SK-N-SH (cell line): ENCODE measurements at regions not wholly inside any gene's neighbourhood (a gene's known extent, or its start where the extent isn't known, plus 50 kb on each side); places are given as distances from the start of the nearest gene placed in this dataset.
"Not testable (repeated sequence)": the region's sequence is repeated elsewhere in the genome, so short reads cannot be mapped to it uniquely, and the experiment has no call there.

Experiments
- CTCF ChIA-PET: fragments of 300-600, 350-600 bp; formaldehyde crosslinking; extraction: SDS; loops from one replicate; lab custom pipeline; 2021; lab: Yijun Ruan, JAX
- POLR2A ChIA-PET: fragments of 350-600 bp; sonication (Branson Sonifier 250); formaldehyde crosslinking; extraction: SDS; loops from one replicate; lab custom pipeline; 2020; ENCODE audit warnings: antibody characterized with exemption, inconsistent platforms; lab: Yijun Ruan, JAX
- DNase-seq: peaks from one replicate; pipeline ENCODE4 v3.0.0; 2012
- H2AFZ ChIP-seq: fragments of 200-600 bp; sonication (generic); 2 replicates; pipeline ENCODE4 v1.8.1; 2016; ENCODE audit warnings: antibody characterized with exemption, mild to moderate bottlenecking, low read depth
- H3F3A ChIP-seq: fragments of 200-600 bp; sonication (generic); replicated peaks from 2 replicates; pipeline ENCODE3; 2016; ENCODE audit warnings: antibody characterized with exemption, mild to moderate bottlenecking; ENCODE audit not compliant: insufficient read depth
- H3K27ac ChIP-seq, 2 experiments: fragments of 200-500 bp in 1 of 2; fragments of 200-600 bp in 1 of 2; sonication (Bioruptor generic) in 1 of 2; sonication (generic), shearing (Covaris generic) in 1 of 2; 2 replicates each; pipeline versions ENCODE4 v1.5.1 to v1.6.1; 2014 to 2016; ENCODE audit warnings: low read depth in 2 of 2, inconsistent platforms in 1 of 2, low read length in 1 of 2, mild to moderate bottlenecking in 1 of 2, mixed read lengths in 1 of 2
- H3K27me3 ChIP-seq: fragments of 200-600 bp; sonication (generic), shearing (Covaris generic); 2 replicates; pipeline ENCODE4 v1.6.1; 2016; ENCODE audit warnings: mixed run types; ENCODE audit not compliant: insufficient read depth
- H3K36me3 ChIP-seq, 2 experiments: fragments of 200-500 bp in 1 of 2; fragments of 200-600 bp in 1 of 2; sonication (Bioruptor generic) in 1 of 2; sonication (generic) in 1 of 2; replicated peaks in 1 of 2; 2 replicates each; pipeline versions ENCODE3 to v1.5.1; 2014 to 2016; ENCODE audit warnings: low read length in 1 of 2, mild to moderate bottlenecking in 1 of 2; ENCODE audit not compliant: insufficient read depth in 2 of 2, control insufficient read depth in 1 of 2
- H3K4me1 ChIP-seq, 2 experiments: fragments of 200-500 bp in 1 of 2; fragments of 200-600 bp in 1 of 2; sonication (Bioruptor generic) in 1 of 2; sonication (generic), shearing (Covaris generic) in 1 of 2; 2 replicates each; pipeline versions ENCODE4 v1.5.1 to v1.6.1; 2014 to 2016; ENCODE audit warnings: low read depth in 1 of 2, low read length in 1 of 2, mixed run types in 1 of 2; ENCODE audit not compliant: insufficient read depth in 2 of 2, control insufficient read depth in 1 of 2
- H3K4me2 ChIP-seq: fragments of 200-600 bp; sonication (generic), shearing (Covaris generic); 2 replicates; pipeline ENCODE4 v1.6.1; 2017; ENCODE audit warnings: mixed run types
- H3K4me3 ChIP-seq, 2 experiments: fragments of 200-500 bp in 1 of 2; fragments of 200-600 bp in 1 of 2; sonication (Bioruptor generic) in 1 of 2; sonication (generic), shearing (Covaris generic) in 1 of 2; 2 replicates each; pipeline versions ENCODE4 v1.5.1 to v1.8.1; 2014 to 2016; ENCODE audit warnings: low read depth in 2 of 2, inconsistent platforms in 1 of 2, low read length in 1 of 2, mild to moderate bottlenecking in 1 of 2, mixed read lengths in 1 of 2, moderate library complexity in 1 of 2
- H3K79me2 ChIP-seq: fragments of 200-600 bp; sonication (generic); 2 replicates; pipeline ENCODE4 v1.8.1; 2017; ENCODE audit warnings: mild to moderate bottlenecking; ENCODE audit not compliant: insufficient read depth
- H3K9ac ChIP-seq: fragments of 200-600 bp; sonication (generic); 2 replicates; pipeline ENCODE4 v1.6.1; 2017; ENCODE audit warnings: mixed run types
- H3K9me2 ChIP-seq: fragments of 200-600 bp; sonication (generic); 2 replicates; pipeline ENCODE4 v1.6.1; 2017; ENCODE audit warnings: mixed run types
- H3K9me3 ChIP-seq: fragments of 200-600 bp; sonication (generic); 2 replicates; pipeline ENCODE4 v1.6.1; 2017; ENCODE audit warnings: mixed run types, mild to moderate bottlenecking, moderate library complexity
- H4K20me1 ChIP-seq: fragments of 200-600 bp; sonication (generic); 2 replicates; pipeline ENCODE4 v1.6.1; 2017; ENCODE audit warnings: mild to moderate bottlenecking, mixed run types; ENCODE audit not compliant: insufficient read depth
- CHD2 ChIP-seq: fragments of 150-350 bp; IDR thresholded peaks from 2 replicates; pipeline ENCODE4 v1.6.1; 2018; ENCODE audit warnings: low read length; ENCODE audit not compliant: partially characterized antibody
- EP300 ChIP-seq, 2 experiments: IDR thresholded peaks; 2 replicates each; pipeline versions ENCODE4 v1.4.0 to v1.6.1; 2012; ENCODE audit warnings: borderline replicate concordance in 1 of 2, low read depth in 1 of 2, low read length in 1 of 2
- EZH2phosphoT487 ChIP-seq: fragments of 200-600 bp; sonication (generic); IDR thresholded peaks from 2 replicates; pipeline ENCODE4 v1.6.1; 2017; ENCODE audit warnings: low read depth, mixed run types, mild to moderate bottlenecking, antibody characterized with exemption, moderate library complexity, borderline replicate concordance
- FOSL2 ChIP-seq: IDR thresholded peaks from 2 replicates; pipeline ENCODE4 v1.4.0; 2012; ENCODE audit warnings: low read depth, mild to moderate bottlenecking, moderate library complexity, borderline replicate concordance
- FOXJ3 ChIP-seq: sonication (generic); formaldehyde crosslinking; IDR thresholded peaks from 2 replicates; pipeline ENCODE4 v1.5.1; 2020; ENCODE audit warnings: mild to moderate bottlenecking, missing genetic modification reagents
- FOXM1 ChIP-seq: IDR thresholded peaks from 2 replicates; pipeline ENCODE4 v1.4.0; 2012; ENCODE audit warnings: low read depth, mild to moderate bottlenecking
- GABPA ChIP-seq: IDR thresholded peaks from 2 replicates; pipeline ENCODE4 v1.4.0; 2012; ENCODE audit warnings: low read depth, mild to moderate bottlenecking
- IRF3 ChIP-seq: fragments of 150-350 bp; IDR thresholded peaks from 2 replicates; pipeline ENCODE4 v1.6.1; 2016; ENCODE audit warnings: mild to moderate bottlenecking, low read depth, low read length
- JUND ChIP-seq: IDR thresholded peaks from 2 replicates; pipeline ENCODE4 v1.4.0; 2012
- NRF1 ChIP-seq: IDR thresholded peaks from 2 replicates; pipeline ENCODE4 v1.6.1; 2012; ENCODE audit warnings: low read depth, mild to moderate bottlenecking, low read length
- RFX5 ChIP-seq: IDR thresholded peaks from 2 replicates; pipeline ENCODE4 v1.6.1; 2012; ENCODE audit warnings: mild to moderate bottlenecking, improper control_type of control experiment, low read length
- TEAD4 ChIP-seq: IDR thresholded peaks from 2 replicates; pipeline ENCODE4 v1.4.0; 2012; ENCODE audit warnings: mild to moderate bottlenecking, borderline replicate concordance; ENCODE audit not compliant: insufficient read depth
- USF1 ChIP-seq: IDR thresholded peaks from 2 replicates; pipeline ENCODE4 v1.4.0; 2012; ENCODE audit warnings: low read depth, borderline replicate concordance
- USF2 ChIP-seq: fragments of 150-350 bp; IDR thresholded peaks from 2 replicates; pipeline ENCODE4 v1.6.1; 2017; ENCODE audit warnings: antibody characterized with exemption, low read length, low read depth, borderline replicate concordance
- YY1 ChIP-seq: IDR thresholded peaks from 2 replicates; pipeline ENCODE4 v1.4.0; 2012; ENCODE audit warnings: low read depth, mild to moderate bottlenecking
- ZBTB33 ChIP-seq: IDR thresholded peaks from 2 replicates; pipeline ENCODE4 v1.4.0; 2012; ENCODE audit warnings: low read depth, borderline replicate concordance
- WGBS: methylation state at CpG from one replicate; pipeline ENCODE4 v1.1.6; 2017; ENCODE audit warnings: low lambda C conversion rate; 5-methylcytosine and 5-hydroxymethylcytosine counted together

GRCh38 chr5:40107786-40108185 is 571.9 kb upstream of the PTGER4 start:
- H2AFZ ChIP-seq, H3K27me3 ChIP-seq, POLR2A ChIA-PET, DNase-seq, H3K9me3 ChIP-seq, H3K4me2 ChIP-seq, H3K9ac ChIP-seq, CTCF ChIA-PET, H3K27ac ChIP-seq, H4K20me1 ChIP-seq, H3K4me3 ChIP-seq, H3F3A ChIP-seq, H3K36me3 ChIP-seq, H3K4me1 ChIP-seq, H3K9me2 ChIP-seq, H3K79me2 ChIP-seq: not testable (repeated sequence)
- 14% methylated on average over 4 of the region's 4 CpGs for WGBS

- WGBS = 0% methylated on average over 2 of the region's 2 CpGs
- Histone ChIP-seq H3K27ac (no peak overlapping the region), H2AFZ (no peak overlapping the region), H3K36me3 (no peaks in the 10 kb centered on the region), H4K20me1 (no peaks in the 10 kb centered on the region), H3K9ac (no peak overlapping the region), H3K4me1 (no peaks in the 10 kb centered on the region), H3F3A (no peaks in the 10 kb centered on the region), H3K4me3 (no peak overlapping the region), H3K9me3 (no peaks in the 10 kb centered on the region), H3K9me2 (no peaks in the 10 kb centered on the region), H3K79me2 (no peaks in the 10 kb centered on the region), H3K4me2 (no peak overlapping the region), H3K27me3 (no peaks in the 10 kb centered on the region)
- no peak for TF ChIP-seq FOXM1
- TF ChIP-seq ZBTB33 = no peak
- TF ChIP-seq NRF1 = no peak
- no peak for TF ChIP-seq CHD2
- TF ChIP-seq EZH2phosphoT487 = no peak
- no peak for TF ChIP-seq FOXJ3 (CRISPR knock-in tag)
- no peak for TF ChIP-seq TEAD4
- no peak for TF ChIP-seq IRF3
- TF ChIP-seq FOSL2 = no peak
- TF ChIP-seq RFX5 = no peak
- no peak for TF ChIP-seq JUND
- no peak for TF ChIP-seq EP300 (IDR thresholded peaks at IDR 0.05; ENCODE audit: borderline replicate concordance in 1 of 2, low read depth in 1 of 2, low read length in 1 of 2)
- TF ChIP-seq GABPA = no peak
- no peak for TF ChIP-seq USF1
- no peak for TF ChIP-seq USF2
- TF ChIP-seq YY1 = no peak
- DNase-seq = no peak
- POLR2A ChIA-PET = no interaction called here
- CTCF ChIA-PET = no interaction called here
Measured at GRCh38 chr5:40106847-40107246, 572.9 kb upstream of the PTGER4 start.
